ENCODE measurements at regions not wholly inside any gene's neighbourhood (a gene's known extent, or its start where the extent isn't known, plus 50 kb on each side); places are given as distances from the start of the nearest gene placed in this dataset.

GRCh38 chr1:242641461-242641860 is 117.0 kb upstream of the PLD5 start:
- TF ChIP-seq POLR2A (IDR thresholded peaks at IDR 0.05) (no peak), CTCF (IDR thresholded peaks at IDR 0.05 in 8 of 11, conservative IDR thresholded peaks at IDR 0.05 in 3 of 11) (no peak)

Data from spleen (tissue), 7 donors.